ENCODE measurements at regions not wholly inside any gene's neighbourhood (a gene's known extent, or its start where the extent isn't known, plus 50 kb on each side); places are given as distances from the start of the nearest gene placed in this dataset.
"Not testable (repeated sequence)": the region's sequence is repeated elsewhere in the genome, so short reads cannot be mapped to it uniquely, and the experiment has no call there.

GRCh38 chr9:93884808-93885207 is 70.3 kb downstream of the BARX1 start:
- TF ChIP-seq OSR1 (CRISPR knock-in tag; IDR thresholded peaks at IDR 0.05), result no peak
- no peak for TF ChIP-seq ARNTL (CRISPR knock-in tag; IDR thresholded peaks at IDR 0.05; ENCODE audit: borderline replicate concordance, low read depth)
- TF ChIP-seq ZFP30 (CRISPR knock-in tag; IDR thresholded peaks at IDR 0.05), result no peak
- no peak for ATAC-seq

DNA sequence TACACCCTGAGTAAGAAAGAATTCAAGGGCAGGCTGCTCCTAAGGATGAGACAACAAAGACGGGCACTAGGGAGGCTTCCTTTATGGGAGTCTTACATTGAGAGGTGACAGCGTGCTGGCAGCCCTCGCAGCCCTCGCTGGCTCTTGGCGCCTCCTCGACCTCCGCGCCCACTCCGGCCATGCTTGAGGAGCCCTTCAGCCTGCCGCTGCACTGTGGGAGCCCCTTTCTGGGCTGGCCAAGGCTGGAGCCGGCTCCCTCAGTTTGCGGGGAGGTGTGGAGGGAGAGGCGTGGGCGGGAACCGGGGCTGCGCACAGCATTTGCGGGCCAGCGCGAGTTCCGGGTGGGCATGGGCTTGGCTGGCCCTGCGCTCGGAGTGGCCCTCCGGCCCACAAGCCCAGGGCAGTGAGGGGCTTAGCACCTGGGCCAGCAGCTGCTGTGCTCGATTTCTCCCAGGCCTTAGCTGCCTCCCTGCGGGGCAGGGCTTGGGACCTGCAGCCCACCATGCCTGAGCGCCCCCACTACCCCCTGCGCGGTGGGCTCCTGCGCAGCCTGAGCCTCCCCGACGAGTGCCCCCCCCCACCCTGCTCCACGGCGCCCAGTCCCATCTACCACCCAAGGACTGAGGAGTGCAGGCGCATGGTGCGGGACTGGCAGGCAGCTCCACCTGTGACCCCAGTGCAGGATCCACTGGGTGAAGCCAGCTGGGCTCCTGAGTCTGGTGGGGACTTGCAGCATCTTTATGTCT is 75.3 kb downstream of the BARX1 start:
- not testable (repeated sequence) for ATAC-seq

GRCh38 chr9:93875330-93875729 is 79.8 kb downstream of the BARX1 start:
- ATAC-seq, result no peak
- no peak for TF ChIP-seq ZNF70 (CRISPR knock-in tag; IDR thresholded peaks at IDR 0.05)

- no peak for ATAC-seq
- TF ChIP-seq ZC3H10 (CRISPR knock-in tag; IDR thresholded peaks at IDR 0.05), result no peak
- no peak for TF ChIP-seq ZNF565 (CRISPR knock-in tag; conservative IDR thresholded peaks at IDR 0.05; ENCODE audit: low read depth)
Measured at GRCh38 chr9:93874242-93874641, 80.9 kb downstream of the BARX1 start.

DNA sequence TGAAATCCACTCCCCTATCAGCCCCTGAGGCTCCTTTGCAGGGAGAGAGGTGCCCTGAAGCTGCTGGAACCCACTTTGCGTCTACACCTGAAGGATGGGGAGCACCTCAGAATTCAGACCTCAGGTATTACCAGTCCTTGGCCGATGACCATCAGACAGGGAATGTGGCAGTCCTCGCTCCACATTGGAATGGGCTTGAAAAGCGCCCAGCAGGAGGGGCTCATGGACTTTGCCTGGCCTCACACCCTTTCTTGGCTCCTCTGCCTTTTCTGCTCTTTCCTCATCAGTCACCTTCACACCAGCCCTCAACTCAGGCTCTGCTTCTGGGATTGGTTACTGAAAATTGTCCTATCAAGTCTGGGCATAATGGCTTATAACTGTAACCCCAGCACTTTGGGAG is 83.9 kb downstream of the BARX1 start:
- ATAC-seq, result no peak
- no peak for TF ChIP-seq ISL1 (CRISPR knock-in tag; IDR thresholded peaks at IDR 0.05)
- TF ChIP-seq CSRNP3 (CRISPR knock-in tag; IDR thresholded peaks at IDR 0.05), result no peak
- TF ChIP-seq TCF4 (CRISPR knock-in tag; IDR thresholded peaks at IDR 0.05; ENCODE audit: borderline replicate concordance), result no peak
- no peak for TF ChIP-seq ZFP3 (CRISPR knock-in tag; IDR thresholded peaks at IDR 0.05)
- no peak for TF ChIP-seq RARB (CRISPR knock-in tag; IDR thresholded peaks at IDR 0.05)
- TF ChIP-seq SNAI2 (CRISPR knock-in tag; IDR thresholded peaks at IDR 0.05), result no peak
- TF ChIP-seq PPARA (CRISPR knock-in tag; IDR thresholded peaks at IDR 0.05; ENCODE audit: borderline replicate concordance), result no peak
- TF ChIP-seq POU6F1 (CRISPR knock-in tag; IDR thresholded peaks at IDR 0.05; ENCODE audit: borderline replicate concordance, low read depth), result no peak
- no peak for TF ChIP-seq ZNF565 (CRISPR knock-in tag; conservative IDR thresholded peaks at IDR 0.05; ENCODE audit: low read depth)
- TF ChIP-seq TSHZ2 (CRISPR knock-in tag; IDR thresholded peaks at IDR 0.05), result no peak
- no peak for TF ChIP-seq TOX (CRISPR knock-in tag; IDR thresholded peaks at IDR 0.05; ENCODE audit: borderline replicate concordance)
- TF ChIP-seq GLIS3 (CRISPR knock-in tag; IDR thresholded peaks at IDR 0.05), result no peak
- TF ChIP-seq, protein P1, sequence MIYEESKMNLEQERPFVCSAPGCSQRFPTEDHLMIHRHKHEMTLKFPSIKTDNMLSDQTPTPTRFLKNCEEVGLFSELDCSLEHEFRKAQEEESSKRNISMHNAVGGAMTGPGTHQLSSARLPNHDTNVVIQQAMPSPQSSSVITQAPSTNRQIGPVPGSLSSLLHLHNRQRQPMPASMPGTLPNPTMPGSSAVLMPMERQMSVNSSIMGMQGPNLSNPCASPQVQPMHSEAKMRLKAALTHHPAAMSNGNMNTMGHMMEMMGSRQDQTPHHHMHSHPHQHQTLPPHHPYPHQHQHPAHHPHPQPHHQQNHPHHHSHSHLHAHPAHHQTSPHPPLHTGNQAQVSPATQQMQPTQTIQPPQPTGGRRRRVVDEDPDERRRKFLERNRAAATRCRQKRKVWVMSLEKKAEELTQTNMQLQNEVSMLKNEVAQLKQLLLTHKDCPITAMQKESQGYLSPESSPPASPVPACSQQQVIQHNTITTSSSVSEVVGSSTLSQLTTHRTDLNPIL (CRISPR knock-in tag; IDR thresholded peaks at IDR 0.05; ENCODE audit: low read depth), result no peak
- TF ChIP-seq ZFP30 (CRISPR knock-in tag; IDR thresholded peaks at IDR 0.05), result no peak
- no peak for TF ChIP-seq ZNF8 (CRISPR knock-in tag; IDR thresholded peaks at IDR 0.05)
- no peak for TF ChIP-seq BACH2 (CRISPR knock-in tag; IDR thresholded peaks at IDR 0.05; ENCODE audit: borderline replicate concordance)
- TF ChIP-seq ZNF70 (CRISPR knock-in tag; IDR thresholded peaks at IDR 0.05), result no peak
- no peak for TF ChIP-seq ARNTL (CRISPR knock-in tag; IDR thresholded peaks at IDR 0.05; ENCODE audit: borderline replicate concordance, low read depth)
- no peak for TF ChIP-seq OSR1 (CRISPR knock-in tag; IDR thresholded peaks at IDR 0.05)
- TF ChIP-seq CSDC2 (CRISPR knock-in tag; IDR thresholded peaks at IDR 0.05), result no peak
